Cardiac fibroblast (primary cell): ENCODE measurements at regions not wholly inside any gene's neighbourhood (a gene's known extent, or its start where the extent isn't known, plus 50 kb on each side); places are given as distances from the start of the nearest gene placed in this dataset.

ENCODE experiments used
- DNase-seq, 2 donors: peaks; one replicate each; pipeline versions ENCODE4 v3.0.0 to v3.0.0-alpha.2; 2010; ENCODE audit warnings: low read depth in 2 of 2
- H3K4me3 ChIP-seq, 2 donors: replicated peaks in 1 of 2; 1 replicate in 1 of 2; 2 replicates in 1 of 2; pipeline ENCODE4 v1.5.1; 2011; ENCODE audit warnings: low read depth in 2 of 2, low read length in 2 of 2, mild to moderate bottlenecking in 2 of 2, moderate library complexity in 1 of 2
- TF ChIP-seq, protein P1 (sequence below): IDR thresholded peaks from one replicate; pipeline ENCODE4 v1.5.1; 2011; ENCODE audit warnings: low read depth, mild to moderate bottlenecking, low read length, inconsistent platforms

DNA sequence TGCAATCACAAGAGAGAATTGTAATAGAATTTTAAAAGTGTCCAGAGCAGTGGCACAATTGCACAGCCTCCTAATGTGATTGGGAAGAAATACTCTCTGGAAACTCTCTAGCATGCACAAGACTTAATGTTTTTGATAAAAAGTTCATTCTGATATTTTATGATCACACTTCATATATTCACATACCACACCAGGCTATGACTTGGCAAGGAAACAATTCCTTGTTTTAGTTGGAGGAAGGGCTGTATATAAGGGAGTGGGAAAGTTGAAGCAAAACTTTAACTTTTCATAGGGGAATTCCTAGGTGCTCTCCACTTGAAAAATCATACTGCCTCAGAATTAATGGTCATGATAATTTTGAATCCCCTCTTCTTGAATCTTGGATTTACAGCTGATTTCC lies 61.5 kb upstream of the ASB17 start:
- H3K4me3 ChIP-seq: no peak overlapping the region
- no peak for DNase-seq
- TF ChIP-seq, protein P1, sequence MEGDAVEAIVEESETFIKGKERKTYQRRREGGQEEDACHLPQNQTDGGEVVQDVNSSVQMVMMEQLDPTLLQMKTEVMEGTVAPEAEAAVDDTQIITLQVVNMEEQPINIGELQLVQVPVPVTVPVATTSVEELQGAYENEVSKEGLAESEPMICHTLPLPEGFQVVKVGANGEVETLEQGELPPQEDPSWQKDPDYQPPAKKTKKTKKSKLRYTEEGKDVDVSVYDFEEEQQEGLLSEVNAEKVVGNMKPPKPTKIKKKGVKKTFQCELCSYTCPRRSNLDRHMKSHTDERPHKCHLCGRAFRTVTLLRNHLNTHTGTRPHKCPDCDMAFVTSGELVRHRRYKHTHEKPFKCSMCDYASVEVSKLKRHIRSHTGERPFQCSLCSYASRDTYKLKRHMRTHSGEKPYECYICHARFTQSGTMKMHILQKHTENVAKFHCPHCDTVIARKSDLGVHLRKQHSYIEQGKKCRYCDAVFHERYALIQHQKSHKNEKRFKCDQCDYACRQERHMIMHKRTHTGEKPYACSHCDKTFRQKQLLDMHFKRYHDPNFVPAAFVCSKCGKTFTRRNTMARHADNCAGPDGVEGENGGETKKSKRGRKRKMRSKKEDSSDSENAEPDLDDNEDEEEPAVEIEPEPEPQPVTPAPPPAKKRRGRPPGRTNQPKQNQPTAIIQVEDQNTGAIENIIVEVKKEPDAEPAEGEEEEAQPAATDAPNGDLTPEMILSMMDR: no peak

DNA sequence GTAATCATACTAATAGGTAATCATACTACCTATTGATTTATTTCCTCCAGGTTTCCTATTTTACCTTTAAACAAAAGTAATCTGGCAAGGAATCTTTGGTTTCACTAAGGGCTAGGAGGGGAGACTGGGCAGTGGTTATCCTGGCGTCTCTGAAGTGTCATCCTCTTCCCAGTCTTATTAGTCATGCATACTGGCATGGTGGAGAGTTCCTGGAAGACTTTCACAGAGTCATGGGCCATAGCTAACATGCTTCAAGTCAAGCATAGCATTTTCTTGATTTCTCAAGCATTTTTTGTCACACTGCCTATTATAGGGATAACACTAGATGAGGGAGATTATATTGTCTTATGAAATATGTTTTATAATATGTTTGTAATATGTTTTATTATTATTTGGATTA lies 64.0 kb upstream of the ASB17 start:
- H3K4me3 ChIP-seq: no peak overlapping the region
- DNase-seq: peak in 1 of 2 donors; percentile 34
- TF ChIP-seq, protein P1: no peak

DNA sequence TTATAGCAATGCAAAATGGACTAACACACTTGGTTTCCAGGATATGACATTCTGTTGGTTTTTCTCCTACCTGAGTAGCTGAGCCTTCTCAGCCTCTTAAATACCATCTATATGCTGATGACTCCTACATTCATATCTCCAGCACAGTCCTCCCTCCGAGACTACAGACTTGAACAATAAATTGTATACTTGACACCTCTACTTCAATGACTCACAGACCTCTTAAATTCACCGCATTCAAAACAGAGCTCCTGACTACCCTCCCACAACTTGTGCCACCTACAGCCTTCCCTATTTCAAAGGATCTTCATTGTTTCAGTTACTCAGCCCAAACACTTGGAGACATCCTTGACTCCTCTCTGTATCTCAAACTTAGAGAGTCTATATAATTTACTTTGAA lies 66.8 kb upstream of the ASB17 start:
- TF ChIP-seq, protein P1: no peak
- H3K4me3 ChIP-seq: no peak overlapping the region
- no peak for DNase-seq

DNA sequence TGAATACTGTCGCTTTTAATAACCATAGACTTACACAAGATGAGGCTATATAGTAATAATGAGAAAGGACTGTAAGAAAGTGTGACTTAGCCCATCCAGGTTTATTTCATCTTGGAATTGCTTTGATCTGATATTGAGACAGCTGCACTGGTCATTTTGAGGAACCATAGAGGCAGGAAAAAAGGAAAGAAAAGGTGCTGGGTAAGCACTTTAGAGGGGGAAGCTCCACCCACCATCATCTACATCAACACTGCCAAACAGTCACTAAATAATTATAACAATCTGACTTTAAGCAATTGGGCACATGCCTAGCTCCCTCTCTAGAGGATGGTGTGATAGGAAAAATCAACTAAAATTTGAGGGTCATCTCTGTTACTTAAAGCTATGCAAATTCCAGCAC lies 70.6 kb upstream of the ST6GALNAC3 start:
- H3K4me3 ChIP-seq: no peak overlapping the region
- TF ChIP-seq, protein P1: no peak
- no peak for DNase-seq

- TF ChIP-seq, protein P1: no peak
- no peak overlapping the region for H3K4me3 ChIP-seq
- no peak for DNase-seq
These were observed 68.8 kb upstream of the ST6GALNAC3 start for GRCh38 chr1:76005765-76006164.

- TF ChIP-seq, protein P1: no peak
- peak; percentile 49 to 79 for DNase-seq
- H3K4me3 ChIP-seq: no peak overlapping the region
These were observed 68.3 kb upstream of the ST6GALNAC3 start for GRCh38 chr1:76006234-76006633.

GRCh38 chr1:76010802-76011201 lies 63.7 kb upstream of the ST6GALNAC3 start:
- TF ChIP-seq, protein P1: no peak
- H3K4me3 ChIP-seq: no peak overlapping the region
- DNase-seq: no peak
